DOHH2 (cell line): ENCODE measurements at regions not wholly inside any gene's neighbourhood (a gene's known extent, or its start where the extent isn't known, plus 50 kb on each side); places are given as distances from the start of the nearest gene placed in this dataset.

ENCODE experiments used
- H3F3A ChIP-seq: fragments of 200-600 bp; sonication (generic), shearing (Covaris generic); 2 replicates; pipeline ENCODE4 v1.6.0; 2016; ENCODE audit warnings: antibody characterized with exemption, mild to moderate bottlenecking; ENCODE audit not compliant: control insufficient read depth, insufficient read depth
- H3K27ac ChIP-seq: fragments of 200-600 bp; sonication (generic); 2 replicates; pipeline ENCODE4 v1.5.1; 2014; ENCODE audit warnings: low read depth, mild to moderate bottlenecking, low read length, moderate library complexity
- H3K27me3 ChIP-seq: fragments of 200-600 bp; sonication (generic); 2 replicates; pipeline ENCODE4 v1.6.1; 2014; ENCODE audit warnings: mild to moderate bottlenecking, low read length, mixed read lengths; ENCODE audit not compliant: control insufficient read depth
- H3K36me3 ChIP-seq: fragments of 200-600 bp; sonication (generic); 2 replicates; pipeline ENCODE4 v1.6.1; 2014; ENCODE audit warnings: mild to moderate bottlenecking, low read length, moderate library complexity, mixed read lengths; ENCODE audit not compliant: control insufficient read depth
- H3K4me1 ChIP-seq: fragments of 200-600 bp; sonication (generic); 2 replicates; pipeline ENCODE4 v1.6.1; 2014; ENCODE audit warnings: mild to moderate bottlenecking, low read length, mixed read lengths; ENCODE audit not compliant: control insufficient read depth
- H3K4me2 ChIP-seq: fragments of 200-600 bp; sonication (generic); 2 replicates; pipeline ENCODE4 v1.6.0; 2014; ENCODE audit warnings: mild to moderate bottlenecking, low read length, moderate library complexity
- H3K4me3 ChIP-seq: fragments of 200-600 bp; sonication (generic); 2 replicates; pipeline ENCODE4 v1.5.1; 2014; ENCODE audit warnings: mild to moderate bottlenecking, low read length, mixed read lengths
- H3K79me2 ChIP-seq: fragments of 200-600 bp; sonication (generic); 2 replicates; pipeline ENCODE4 v1.6.1; 2014; ENCODE audit warnings: mild to moderate bottlenecking, low read length, mixed read lengths; ENCODE audit not compliant: control insufficient read depth
- H3K9me2 ChIP-seq: fragments of 200-600 bp; sonication (generic); replicated peaks from 2 replicates; pipeline ENCODE4 v1.6.1; 2014; ENCODE audit warnings: mild to moderate bottlenecking, low read length, mixed read lengths; ENCODE audit not compliant: control insufficient read depth
- H3K9me3 ChIP-seq: fragments of 200-600 bp; sonication (generic); 2 replicates; pipeline ENCODE4 v1.6.1; 2014; ENCODE audit warnings: antibody characterized with exemption, low read length, mixed read lengths; ENCODE audit not compliant: control insufficient read depth, insufficient read depth
- H4K20me1 ChIP-seq: fragments of 200-600 bp; sonication (generic); 2 replicates; pipeline ENCODE4 v1.6.0; 2014; ENCODE audit warnings: low read depth, mild to moderate bottlenecking, antibody characterized with exemption, low read length, moderate library complexity; ENCODE audit not compliant: control insufficient read depth, insufficient read depth
- EZH2phosphoT487 ChIP-seq: fragments of 200-600 bp; sonication (generic); IDR thresholded peaks from 2 replicates; pipeline ENCODE4 v1.6.1; 2017; ENCODE audit warnings: borderline replicate concordance, mild to moderate bottlenecking, antibody characterized with exemption, low read length, moderate library complexity, mixed read lengths
- TF ChIP-seq, protein P1 (sequence below): fragments of 200-600 bp; sonication (generic); IDR thresholded peaks from one replicate; pipeline ENCODE4 v1.5.1; 2014; ENCODE audit warnings: antibody characterized with exemption, mild to moderate bottlenecking, low read depth, low read length; ENCODE audit not compliant: poor library complexity, severe bottlenecking

- Histone ChIP-seq H3K4me1 (no peaks in the 10 kb centered on the region), H3K27ac (no peak overlapping the region), H3K36me3 (no peaks in the 10 kb centered on the region), H3K9me3 (no peaks in the 10 kb centered on the region), H3F3A (no peaks in the 10 kb centered on the region), H3K4me3 (no peak overlapping the region), H4K20me1 (no peaks in the 10 kb centered on the region), H3K4me2 (no peak overlapping the region), H3K9me2 (no peaks in the 10 kb centered on the region), H3K79me2 (no peaks in the 10 kb centered on the region), H3K27me3 (no peaks in the 10 kb centered on the region; the same call in 1 of the 2 replicates)
- TF ChIP-seq, protein P1, sequence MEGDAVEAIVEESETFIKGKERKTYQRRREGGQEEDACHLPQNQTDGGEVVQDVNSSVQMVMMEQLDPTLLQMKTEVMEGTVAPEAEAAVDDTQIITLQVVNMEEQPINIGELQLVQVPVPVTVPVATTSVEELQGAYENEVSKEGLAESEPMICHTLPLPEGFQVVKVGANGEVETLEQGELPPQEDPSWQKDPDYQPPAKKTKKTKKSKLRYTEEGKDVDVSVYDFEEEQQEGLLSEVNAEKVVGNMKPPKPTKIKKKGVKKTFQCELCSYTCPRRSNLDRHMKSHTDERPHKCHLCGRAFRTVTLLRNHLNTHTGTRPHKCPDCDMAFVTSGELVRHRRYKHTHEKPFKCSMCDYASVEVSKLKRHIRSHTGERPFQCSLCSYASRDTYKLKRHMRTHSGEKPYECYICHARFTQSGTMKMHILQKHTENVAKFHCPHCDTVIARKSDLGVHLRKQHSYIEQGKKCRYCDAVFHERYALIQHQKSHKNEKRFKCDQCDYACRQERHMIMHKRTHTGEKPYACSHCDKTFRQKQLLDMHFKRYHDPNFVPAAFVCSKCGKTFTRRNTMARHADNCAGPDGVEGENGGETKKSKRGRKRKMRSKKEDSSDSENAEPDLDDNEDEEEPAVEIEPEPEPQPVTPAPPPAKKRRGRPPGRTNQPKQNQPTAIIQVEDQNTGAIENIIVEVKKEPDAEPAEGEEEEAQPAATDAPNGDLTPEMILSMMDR: no peak
- TF ChIP-seq EZH2phosphoT487: no peak
Measured at GRCh38 chr1:55311979-55312378, 96.8 kb upstream of the USP24 start.

DNA sequence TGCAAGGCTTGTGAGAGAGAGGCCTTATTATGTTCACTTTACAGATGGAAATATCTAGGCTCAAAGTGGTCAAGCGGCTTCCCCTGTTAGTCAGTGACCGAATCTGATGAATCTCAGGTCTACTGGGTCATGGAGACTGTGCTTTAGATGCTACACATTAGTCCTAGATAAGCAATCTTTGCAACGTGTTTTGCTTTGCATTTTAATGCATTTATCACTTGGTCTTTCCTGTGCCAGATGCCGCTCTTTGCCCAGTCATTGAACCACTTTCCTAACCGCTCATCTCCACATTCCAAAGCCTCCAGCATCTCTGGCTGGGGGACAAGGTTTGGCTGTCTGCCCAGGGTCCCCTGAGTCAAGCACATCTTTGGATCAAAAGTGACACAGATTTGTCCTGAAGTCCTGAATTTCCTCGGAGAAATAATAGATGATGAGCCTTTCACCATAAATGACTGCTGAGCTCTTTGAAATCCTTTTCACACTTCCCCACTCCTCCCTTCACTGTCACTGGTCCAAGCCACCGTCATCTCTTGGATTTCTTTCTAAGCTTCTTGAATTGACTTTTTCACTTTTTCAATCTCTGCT lies 96.0 kb upstream of the USP24 start:
- Histone ChIP-seq H3K27ac (no peak overlapping the region), H3K36me3 (no peaks in the 10 kb centered on the region), H3F3A (no peaks in the 10 kb centered on the region), H3K4me2 (no peak overlapping the region), H3K27me3 (peaks cover 3% of the 10 kb centered on the region; the same call in 1 of the 2 replicates), H3K4me3 (no peak overlapping the region), H4K20me1 (no peaks in the 10 kb centered on the region), H3K9me2 (no peaks in the 10 kb centered on the region), H3K9me3 (no peaks in the 10 kb centered on the region), H3K4me1 (no peaks in the 10 kb centered on the region), H3K79me2 (no peaks in the 10 kb centered on the region)
- TF ChIP-seq, protein P1: no peak
- TF ChIP-seq EZH2phosphoT487: no peak

DNA sequence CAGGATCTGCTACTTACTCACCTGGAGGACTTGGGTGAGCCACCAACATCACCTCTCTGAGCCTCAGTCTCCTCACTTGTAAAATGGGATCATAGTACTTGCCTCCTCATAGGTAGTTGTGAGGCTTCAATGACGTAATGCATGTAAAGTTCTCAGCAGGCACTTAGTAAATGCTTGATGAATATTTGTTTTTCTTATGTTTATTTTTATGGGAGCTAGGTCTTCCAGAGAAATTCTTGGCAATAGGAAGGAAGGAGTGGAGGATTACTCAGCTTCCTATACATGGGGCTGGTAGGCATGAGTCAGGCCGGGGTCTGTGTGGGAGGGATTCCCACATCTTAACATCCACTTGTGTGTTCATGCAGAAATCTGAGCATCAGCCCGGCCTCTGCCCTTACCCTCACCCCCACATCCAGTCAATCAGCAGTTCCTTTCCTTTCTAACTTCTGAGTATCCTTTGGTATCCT lies 95.4 kb upstream of the USP24 start:
- Histone ChIP-seq H3K9me3 (no peaks in the 10 kb centered on the region), H3K9me2 (no peaks in the 10 kb centered on the region), H3K27me3 (peaks cover 4% of the 10 kb centered on the region; the same call in 1 of the 2 replicates), H3K79me2 (no peaks in the 10 kb centered on the region), H3K27ac (no peak overlapping the region), H3K4me3 (no peak overlapping the region), H3K4me2 (no peak overlapping the region), H3K36me3 (no peaks in the 10 kb centered on the region), H3F3A (no peaks in the 10 kb centered on the region), H4K20me1 (no peaks in the 10 kb centered on the region), H3K4me1 (no peaks in the 10 kb centered on the region)
- TF ChIP-seq, protein P1: no peak
- TF ChIP-seq EZH2phosphoT487: no peak
